Endothelial cell of umbilical vein (primary cell): ENCODE measurements at regions not wholly inside any gene's neighbourhood (a gene's known extent, or its start where the extent isn't known, plus 50 kb on each side); places are given as distances from the start of the nearest gene placed in this dataset.
"Not testable (repeated sequence)": the region's sequence is repeated elsewhere in the genome, so short reads cannot be mapped to it uniquely, and the experiment has no call there.

Experiments
- BruUV-seq: library from RNA; stranded (reverse); fragments of 400-500 nt; replicated peaks from 2 replicates; lab custom pipeline; 2021; lab: Mats Ljungman, UMichigan
- CTCF ChIA-PET: fragments of 300-600, 350-600 bp; sonication (Branson Sonifier 250); formaldehyde crosslinking; loops from one replicate; lab custom pipeline; 2021; ENCODE audit warnings: antibody characterized with exemption, inconsistent platforms; lab: Charles Lee
- POLR2A ChIA-PET: fragments of 300-600, 350-600 bp; sonication (Branson Sonifier 250); formaldehyde crosslinking; loops from one replicate; lab custom pipeline; 2021; ENCODE audit warnings: antibody characterized with exemption, inconsistent platforms; lab: Charles Lee
- DNase-seq: peaks from one replicate; pipeline ENCODE4 v3.0.0-alpha.2; 2011; ENCODE audit warnings: low read depth, low spot score
- FAIRE-seq: peaks from 2 replicates; lab custom pipeline; 2011; peaks lifted over from hg19 to GRCh38; lab: Jason Lieb, UNC
- H2AFZ ChIP-seq: 2 replicates; pipeline ENCODE4 v1.6.0; 2012; ENCODE audit warnings: low read depth, low read length, control low read depth, inconsistent platforms
- H3K27ac ChIP-seq: 2 replicates; pipeline ENCODE4 v1.5.1; 2011; ENCODE audit warnings: low read depth, mild to moderate bottlenecking, control low read depth, low read length, moderate library complexity; ENCODE audit not compliant: insufficient read depth
- H3K27me3 ChIP-seq, 2 experiments: 2 replicates each; pipeline versions ENCODE4 v1.6.0 to v1.6.1; 2011; ENCODE audit warnings: low read length in 2 of 2, mixed read lengths in 1 of 2; ENCODE audit not compliant: control insufficient read depth in 2 of 2, insufficient read depth in 2 of 2
- H3K36me3 ChIP-seq, 2 experiments: 2 replicates in 1 of 2; 3 replicates in 1 of 2; pipeline ENCODE4 v1.5.1; 2011; ENCODE audit warnings: low read length in 2 of 2, mild to moderate bottlenecking in 1 of 2, moderate library complexity in 1 of 2; ENCODE audit not compliant: control insufficient read depth in 2 of 2, insufficient read depth in 2 of 2; ENCODE audit errors: extremely low read depth in 1 of 2
- H3K4me1 ChIP-seq: 3 replicates; pipeline ENCODE4 v1.5.1; 2011; ENCODE audit warnings: mild to moderate bottlenecking, low read length; ENCODE audit not compliant: control insufficient read depth, insufficient read depth; ENCODE audit errors: extremely low read depth
- H3K4me2 ChIP-seq: 2 replicates; pipeline ENCODE4 v1.6.1; 2011; ENCODE audit warnings: low read length, control low read depth, mixed read lengths; ENCODE audit not compliant: insufficient read depth
- H3K4me3 ChIP-seq, 3 experiments: fragments of 200-600 bp in 1 of 3; sonication (generic), shearing (Covaris generic) in 1 of 3; replicated peaks in 1 of 3; 2 replicates each; pipeline ENCODE4 v1.5.1; 2011 to 2016; ENCODE audit warnings: control low read depth in 3 of 3, low read length in 3 of 3, mild to moderate bottlenecking in 2 of 3, inconsistent platforms in 1 of 3, low read depth in 1 of 3, moderate library complexity in 1 of 3; ENCODE audit not compliant: insufficient read depth in 1 of 3
- H3K79me2 ChIP-seq: 2 replicates; pipeline ENCODE4 v1.6.0; 2012; ENCODE audit warnings: low read length, inconsistent platforms; ENCODE audit not compliant: control insufficient read depth, insufficient read depth
- H3K9ac ChIP-seq: replicated peaks from 2 replicates; pipeline ENCODE3; 2011; ENCODE audit warnings: low read length, control low read depth; ENCODE audit not compliant: insufficient read depth; ENCODE audit errors: extremely low read depth
- H3K9me1 ChIP-seq: replicated peaks from 3 replicates; pipeline ENCODE4 v1.6.0; 2011; ENCODE audit warnings: mild to moderate bottlenecking, low read length; ENCODE audit not compliant: control insufficient read depth, insufficient read depth; ENCODE audit errors: extremely low read depth
- H3K9me3 ChIP-seq: replicated peaks from 2 replicates; pipeline ENCODE4 v1.5.1; 2012; ENCODE audit warnings: low read length, inconsistent platforms; ENCODE audit not compliant: control insufficient read depth, insufficient read depth
- H4K20me1 ChIP-seq: replicated peaks from 2 replicates; pipeline ENCODE3; 2011; ENCODE audit warnings: mild to moderate bottlenecking, low read length; ENCODE audit not compliant: control insufficient read depth, insufficient read depth; ENCODE audit errors: extremely low read depth
- CTCF ChIP-seq, 2 donors: IDR thresholded peaks; 1 replicate in 1 of 2; 2 replicates in 1 of 2; pipeline ENCODE4 v1.5.1; 2011; ENCODE audit warnings: low read length in 2 of 2, mild to moderate bottlenecking in 2 of 2, moderate library complexity in 2 of 2, control low read depth in 1 of 2, inconsistent platforms in 1 of 2, low read depth in 1 of 2; ENCODE audit not compliant: insufficient read depth in 1 of 2; ENCODE audit errors: extremely low read depth in 1 of 2
- EZH2 ChIP-seq: IDR thresholded peaks from 2 replicates; pipeline ENCODE4 v1.6.1; 2012; ENCODE audit warnings: borderline replicate concordance, low read depth, mild to moderate bottlenecking, moderate library complexity, low read length, inconsistent platforms; ENCODE audit not compliant: severe bottlenecking
- GATA2 ChIP-seq: IDR thresholded peaks from 2 replicates; pipeline ENCODE4 v1.7.0; 2011; ENCODE audit warnings: low read depth, mild to moderate bottlenecking, moderate library complexity, mixed read lengths, low read length; ENCODE audit not compliant: insufficient read length, insufficient read depth
- POLR2AphosphoS5 ChIP-seq: IDR thresholded peaks from 2 replicates; pipeline ENCODE4 v1.6.1; 2012; ENCODE audit warnings: low read depth, mild to moderate bottlenecking, control low read depth, low read length, moderate library complexity; ENCODE audit not compliant: insufficient read depth
- dilution Hi-C: fragments of 300-500 bp; cut with MboI; formaldehyde crosslinking; loops from one replicate; pipeline ENCODE4 v1.15.0; 2019; ENCODE audit warnings: low sequenced_read_pairs; ENCODE audit not compliant: extremely low pct_ligation_motif_present
- intact Hi-C: fragments of 100-400 bp; cut with micrococcal nuclease; formaldehyde crosslinking; loops from one replicate; pipeline ENCODE4 v1.10.0; 2022

DNA sequence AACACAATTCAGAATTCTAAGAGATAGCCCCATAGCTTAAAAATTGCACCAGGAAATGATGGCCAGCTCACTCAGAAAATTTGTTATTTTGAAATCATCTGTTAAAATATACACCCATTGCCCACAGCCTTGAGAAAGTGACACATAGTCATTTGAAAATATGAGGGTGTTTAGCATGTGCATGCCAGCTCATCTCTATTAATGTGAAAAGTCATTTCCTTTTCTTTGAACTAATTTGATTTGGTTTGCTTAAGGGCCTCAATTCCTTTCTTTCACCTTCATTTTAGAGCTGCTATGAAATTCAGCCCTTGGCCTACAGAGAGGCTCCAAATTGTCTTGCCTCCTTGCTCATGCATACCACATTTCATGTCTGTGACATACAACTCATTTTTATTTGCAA is 241.4 kb downstream of the PHLDA1 start:
- no peaks in the 10 kb centered on the region for H3K4me1 ChIP-seq
- no peak overlapping the region for H3K4me3 ChIP-seq
- CTCF ChIA-PET = no interaction called here
- TF ChIP-seq GATA2 (no peak), CTCF (IDR thresholded peaks at IDR 0.05; ENCODE audit: extremely low read depth in 1 of 2, insufficient read depth in 1 of 2, low read depth in 1 of 2, low read length in 2 of 2) (no peak), EZH2 (no peak), POLR2AphosphoS5 (no peak)
- H3K4me2 ChIP-seq = no peak overlapping the region
- no peak for FAIRE-seq
- BruUV-seq = no TSS peak
- H2AFZ ChIP-seq = no peak overlapping the region
- no peak for DNase-seq
- no peak overlapping the region for H3K9ac ChIP-seq
- dilution Hi-C loops = no loop called here
- no peaks in the 10 kb centered on the region for H3K9me1 ChIP-seq
- no peaks in the 10 kb centered on the region for H4K20me1 ChIP-seq
- H3K79me2 ChIP-seq = no peaks in the 10 kb centered on the region
- intact Hi-C loops = no loop called here
- H3K27ac ChIP-seq = no peak overlapping the region
- H3K9me3 ChIP-seq = no peaks in the 10 kb centered on the region
- POLR2A ChIA-PET = no interaction called here
- no peaks in the 10 kb centered on the region for H3K27me3 ChIP-seq
- no peaks in the 10 kb centered on the region for H3K36me3 ChIP-seq

- not testable (repeated sequence) for BruUV-seq
- intact Hi-C loops = loop anchor here (10.0 kb wide), 1 partner anchor 248 kb away; the partner anchor contains the start of gene PHLDA1
These were observed 244.4 kb downstream of the PHLDA1 start for GRCh38 chr12:75787146-75787545.

More at GRCh38 chr12:75787146-75787545, 244.4 kb downstream of the PHLDA1 start:
- H3K9me1 ChIP-seq, H3K27me3 ChIP-seq, H3K27ac ChIP-seq, H3K9me3 ChIP-seq, dilution Hi-C loops, FAIRE-seq, H2AFZ ChIP-seq, H3K4me2 ChIP-seq, H3K4me3 ChIP-seq, H3K9ac ChIP-seq, H3K79me2 ChIP-seq, H4K20me1 ChIP-seq, H3K36me3 ChIP-seq, POLR2A ChIA-PET, H3K4me1 ChIP-seq, CTCF ChIA-PET, DNase-seq: not testable (repeated sequence)
